Astrocyte (in vitro differentiated cells and primary cell): ENCODE measurements at regions not wholly inside any gene's neighbourhood (a gene's known extent, or its start where the extent isn't known, plus 50 kb on each side); places are given as distances from the start of the nearest gene placed in this dataset.

Source experiments
- DNase-seq: peaks from one replicate; pipeline ENCODE4 v3.0.0-alpha.2; 2010; ENCODE audit warnings: low read depth
- FAIRE-seq: peaks from 2 replicates; lab custom pipeline; 2011; peaks lifted over from hg19 to GRCh38; lab: Jason Lieb, UNC
- H2AFZ ChIP-seq: 2 replicates; pipeline ENCODE4 v1.6.0; 2012; ENCODE audit warnings: low read depth, low read length, inconsistent platforms
- H3K27ac ChIP-seq: 2 replicates; pipeline ENCODE4 v1.5.1; 2011; ENCODE audit warnings: low read depth, low read length, inconsistent platforms
- H3K27me3 ChIP-seq: 2 replicates; pipeline ENCODE4 v1.6.0; 2011; ENCODE audit warnings: low read length, inconsistent platforms; ENCODE audit not compliant: insufficient read depth
- H3K36me3 ChIP-seq: 2 replicates; pipeline ENCODE4 v1.5.1; 2011; ENCODE audit warnings: low read length, inconsistent platforms; ENCODE audit not compliant: insufficient read depth
- H3K4me1 ChIP-seq: 2 replicates; pipeline ENCODE4 v1.5.1; 2011; ENCODE audit warnings: low read length, inconsistent platforms; ENCODE audit not compliant: insufficient read depth
- H3K4me2 ChIP-seq: 2 replicates; pipeline ENCODE4 v1.6.0; 2012; ENCODE audit warnings: low read length, inconsistent platforms
- H3K4me3 ChIP-seq: 2 replicates; pipeline ENCODE4 v1.5.1; 2011; ENCODE audit warnings: low read depth, mild to moderate bottlenecking, low read length, inconsistent platforms; ENCODE audit not compliant: insufficient read depth
- H3K79me2 ChIP-seq: 2 replicates; pipeline ENCODE4 v1.6.0; 2012; ENCODE audit warnings: mild to moderate bottlenecking, low read length, inconsistent platforms; ENCODE audit not compliant: insufficient read depth
- H3K9ac ChIP-seq: 2 replicates; pipeline ENCODE4 v1.6.0; 2012; ENCODE audit warnings: mild to moderate bottlenecking, low read length, inconsistent platforms
- H3K9me3 ChIP-seq: 2 replicates; pipeline ENCODE4 v1.5.1; 2012; ENCODE audit warnings: low read depth, mild to moderate bottlenecking, low read length, inconsistent platforms; ENCODE audit not compliant: insufficient read depth
- H4K20me1 ChIP-seq: 2 replicates; pipeline ENCODE4 v1.6.0; 2012; ENCODE audit warnings: low read length, inconsistent platforms; ENCODE audit not compliant: insufficient read depth
- H3K27ac Mint-ChIP-seq: one replicate; pipeline ENCODE4 v1.8.0; 2021; ENCODE audit warnings: mild to moderate bottlenecking, mixed read lengths; ENCODE audit not compliant: unreplicated experiment
- H3K27me3 Mint-ChIP-seq: one replicate; pipeline ENCODE4 v1.8.0; 2021; ENCODE audit warnings: low read depth, mixed read lengths; ENCODE audit not compliant: unreplicated experiment
- H3K36me3 Mint-ChIP-seq: one replicate; pipeline ENCODE4 v1.8.0; 2021; ENCODE audit warnings: low read depth, mixed read lengths; ENCODE audit not compliant: unreplicated experiment
- H3K4me1 Mint-ChIP-seq: one replicate; pipeline ENCODE4 v1.8.0; 2021; ENCODE audit warnings: low read depth, mixed read lengths; ENCODE audit not compliant: unreplicated experiment
- H3K4me3 Mint-ChIP-seq: one replicate; pipeline ENCODE4 v1.8.0; 2021; ENCODE audit warnings: mild to moderate bottlenecking, moderate library complexity, mixed read lengths; ENCODE audit not compliant: unreplicated experiment
- H3K9me3 Mint-ChIP-seq: one replicate; pipeline ENCODE4 v1.8.0; 2021; ENCODE audit warnings: mild to moderate bottlenecking, mixed read lengths; ENCODE audit not compliant: unreplicated experiment
- EZH2 ChIP-seq: IDR thresholded peaks from 2 replicates; pipeline ENCODE4 v1.6.1; 2012; ENCODE audit warnings: mild to moderate bottlenecking, low read length, inconsistent platforms; ENCODE audit not compliant: insufficient read depth
- TF ChIP-seq, protein P1 (sequence below): IDR thresholded peaks from 2 replicates; pipeline ENCODE4 v1.5.1; 2011; ENCODE audit warnings: low read depth, mild to moderate bottlenecking, inconsistent platforms, low read length, moderate library complexity; ENCODE audit not compliant: insufficient read depth

DNA sequence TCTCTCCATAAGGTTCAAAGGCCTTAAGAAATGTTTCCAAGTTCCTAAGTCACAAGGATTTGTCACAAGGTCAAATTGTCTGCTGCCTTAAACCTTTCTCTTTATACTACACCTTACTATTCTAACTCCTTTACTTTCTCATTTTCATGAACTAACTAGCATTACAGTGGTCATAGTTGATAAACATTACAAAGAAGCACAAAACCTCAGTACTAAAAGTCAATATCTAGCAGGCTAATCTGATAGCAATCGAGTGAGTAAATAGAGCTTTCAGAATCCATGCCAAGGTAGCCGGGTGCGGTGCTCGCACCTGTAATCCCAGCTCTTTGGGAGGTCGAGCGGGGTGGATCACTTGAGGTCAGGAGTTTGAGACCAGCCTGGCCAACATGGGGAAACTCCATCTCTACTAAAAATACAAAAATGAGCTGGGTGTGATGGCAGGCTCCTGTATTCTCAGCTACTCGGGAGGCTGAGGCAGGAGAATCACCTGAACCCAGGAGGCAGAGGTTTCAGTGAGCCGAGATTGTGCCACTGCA is 510.0 kb downstream of the GBA3 start:
- Histone ChIP-seq H3K9ac (no peak overlapping the region), H3K27ac (no peak overlapping the region), H3K9me3 (no peaks in the 10 kb centered on the region), H3K27me3 (no peaks in the 10 kb centered on the region), H3K79me2 (no peaks in the 10 kb centered on the region), H3K4me2 (no peak overlapping the region), H2AFZ (no peak overlapping the region), H3K36me3 (no peaks in the 10 kb centered on the region), H3K4me1 (no peaks in the 10 kb centered on the region), H4K20me1 (no peaks in the 10 kb centered on the region), H3K4me3 (no peak overlapping the region)
- Mint-ChIP-seq H3K36me3 (no peaks in the 10 kb centered on the region), H3K4me1 (no peaks in the 10 kb centered on the region), H3K9me3 (peaks cover 7% of the 10 kb centered on the region), H3K27ac (no peak overlapping the region), H3K27me3 (no peaks in the 10 kb centered on the region), H3K4me3 (no peak overlapping the region)
- FAIRE-seq (no peak), DNase-seq (no peak)
- TF ChIP-seq, protein P1, sequence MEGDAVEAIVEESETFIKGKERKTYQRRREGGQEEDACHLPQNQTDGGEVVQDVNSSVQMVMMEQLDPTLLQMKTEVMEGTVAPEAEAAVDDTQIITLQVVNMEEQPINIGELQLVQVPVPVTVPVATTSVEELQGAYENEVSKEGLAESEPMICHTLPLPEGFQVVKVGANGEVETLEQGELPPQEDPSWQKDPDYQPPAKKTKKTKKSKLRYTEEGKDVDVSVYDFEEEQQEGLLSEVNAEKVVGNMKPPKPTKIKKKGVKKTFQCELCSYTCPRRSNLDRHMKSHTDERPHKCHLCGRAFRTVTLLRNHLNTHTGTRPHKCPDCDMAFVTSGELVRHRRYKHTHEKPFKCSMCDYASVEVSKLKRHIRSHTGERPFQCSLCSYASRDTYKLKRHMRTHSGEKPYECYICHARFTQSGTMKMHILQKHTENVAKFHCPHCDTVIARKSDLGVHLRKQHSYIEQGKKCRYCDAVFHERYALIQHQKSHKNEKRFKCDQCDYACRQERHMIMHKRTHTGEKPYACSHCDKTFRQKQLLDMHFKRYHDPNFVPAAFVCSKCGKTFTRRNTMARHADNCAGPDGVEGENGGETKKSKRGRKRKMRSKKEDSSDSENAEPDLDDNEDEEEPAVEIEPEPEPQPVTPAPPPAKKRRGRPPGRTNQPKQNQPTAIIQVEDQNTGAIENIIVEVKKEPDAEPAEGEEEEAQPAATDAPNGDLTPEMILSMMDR, result no peak
- TF ChIP-seq EZH2, result no peak

DNA sequence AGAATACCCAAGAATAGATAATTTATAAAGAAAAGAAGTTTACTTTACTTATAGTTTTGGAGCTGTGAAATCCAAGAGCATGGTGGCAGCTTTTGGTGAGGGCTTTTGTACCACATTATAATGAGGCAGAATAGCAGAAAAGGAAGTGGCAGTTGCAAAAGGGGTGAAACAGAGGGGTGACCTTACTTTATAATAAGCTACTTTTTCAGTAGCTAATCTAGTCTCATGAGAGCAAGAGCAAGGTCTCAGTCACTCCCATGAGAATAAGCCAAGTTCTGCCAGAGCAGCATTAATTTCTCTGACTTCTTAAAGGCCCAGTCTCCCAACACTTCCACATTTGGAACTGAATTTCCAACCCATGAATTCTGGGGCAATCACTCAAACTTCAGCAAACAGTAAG is 502.0 kb downstream of the GBA3 start:
- H3K36me3 Mint-ChIP-seq, result no peaks in the 10 kb centered on the region
- Histone ChIP-seq H3K4me1 (no peaks in the 10 kb centered on the region), H3K27ac (no peak overlapping the region), H3K36me3 (no peaks in the 10 kb centered on the region), H3K4me3 (no peak overlapping the region), H3K27me3 (no peaks in the 10 kb centered on the region), H2AFZ (no peak overlapping the region), H3K9ac (no peak overlapping the region), H3K4me2 (no peak overlapping the region), H4K20me1 (no peaks in the 10 kb centered on the region), H3K9me3 (peaks cover 3% of the 10 kb centered on the region), H3K79me2 (no peaks in the 10 kb centered on the region)
- H3K4me3 Mint-ChIP-seq, result no peak overlapping the region
- no peaks in the 10 kb centered on the region for H3K9me3 Mint-ChIP-seq
- no peaks in the 10 kb centered on the region for H3K4me1 Mint-ChIP-seq
- no peaks in the 10 kb centered on the region for H3K27me3 Mint-ChIP-seq
- no peak for DNase-seq
- H3K27ac Mint-ChIP-seq, result no peak overlapping the region
- no peak for TF ChIP-seq EZH2
- TF ChIP-seq, protein P1, result no peak
- FAIRE-seq, result no peak

DNA sequence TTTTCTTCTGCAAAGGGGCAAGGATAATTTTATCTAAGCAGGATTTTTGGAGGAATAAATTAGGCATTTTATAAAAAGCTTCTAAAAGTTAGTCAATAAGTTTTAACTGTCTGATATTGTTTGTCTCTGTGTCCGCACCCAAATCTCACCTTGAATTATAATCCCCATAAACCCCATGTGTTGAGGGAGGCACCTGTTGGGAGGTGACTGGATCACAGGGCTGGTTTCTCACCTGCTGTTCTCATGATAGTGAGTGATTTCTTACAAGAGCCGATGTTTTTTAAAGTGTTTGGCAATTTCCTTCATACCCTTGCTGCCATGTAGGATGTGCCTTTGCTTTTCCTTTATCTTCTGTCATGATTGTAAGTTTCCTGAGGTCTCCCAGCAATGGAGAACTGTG is 481.4 kb downstream of the GBA3 start:
- no peak overlapping the region for H3K27ac ChIP-seq
- H3K36me3 ChIP-seq, result no peaks in the 10 kb centered on the region
- Mint-ChIP-seq H3K9me3 (peaks cover 9% of the 10 kb centered on the region), H3K36me3 (no peaks in the 10 kb centered on the region), H3K27ac (no peak overlapping the region), H3K27me3 (no peaks in the 10 kb centered on the region), H3K4me3 (no peak overlapping the region), H3K4me1 (peaks cover 11% of the 10 kb centered on the region)
- H2AFZ ChIP-seq, result no peak overlapping the region
- H3K4me1 ChIP-seq, result no peaks in the 10 kb centered on the region
- no peak for FAIRE-seq
- no peaks in the 10 kb centered on the region for H3K27me3 ChIP-seq
- no peaks in the 10 kb centered on the region for H4K20me1 ChIP-seq
- H3K9me3 ChIP-seq, result no peaks in the 10 kb centered on the region
- no peak overlapping the region for H3K9ac ChIP-seq
- no peaks in the 10 kb centered on the region for H3K79me2 ChIP-seq
- H3K4me3 ChIP-seq, result no peak overlapping the region
- TF ChIP-seq EZH2, result no peak
- TF ChIP-seq, protein P1, result no peak
- no peak overlapping the region for H3K4me2 ChIP-seq
- DNase-seq, result no peak
